IMR-90 (cell line): ENCODE measurements at regions not wholly inside any gene's neighbourhood (a gene's known extent, or its start where the extent isn't known, plus 50 kb on each side); places are given as distances from the start of the nearest gene placed in this dataset.

ENCODE experiments used
- ATAC-seq: fragments of 200-7000 bp; cut with Tn5 transposase; 2 replicates; pipeline ENCODE4 v1.9.1; 2020; ENCODE audit warnings: low read depth, mild to moderate bottlenecking, moderate library complexity
- BruUV-seq: library from RNA; stranded (reverse); fragments of 400-500 nt; replicated peaks from 2 replicates; lab custom pipeline; 2021; lab: Mats Ljungman, UMichigan
- CTCF ChIA-PET: fragments of 300-600 bp; formaldehyde crosslinking; extraction: SDS; loops from one replicate; lab custom pipeline; 2021; ENCODE audit warnings: antibody characterized with exemption; lab: Yijun Ruan, JAX
- POLR2A ChIA-PET: fragments of 300-600 bp; sonication (Branson Sonifier 250); formaldehyde crosslinking; loops from one replicate; lab custom pipeline; 2022; ENCODE audit warnings: antibody characterized with exemption; ENCODE audit not compliant: unreplicated experiment; lab: Charles Lee
- DNase-seq: peaks from one replicate; pipeline ENCODE4 v3.0.0; 2013
- H2AFZ ChIP-seq: replicated peaks from 2 replicates; pipeline ENCODE3; 2013; ENCODE audit warnings: low read length, mild to moderate bottlenecking; ENCODE audit not compliant: poor library complexity
- H2AK5ac ChIP-seq: 2 replicates; pipeline ENCODE4 v1.6.1; 2013; ENCODE audit warnings: low read depth, low read length, inconsistent platforms
- H2AK9ac ChIP-seq: replicated peaks from 2 replicates; pipeline ENCODE3; 2013; ENCODE audit warnings: mild to moderate bottlenecking, low read depth, low read length, moderate library complexity; ENCODE audit not compliant: poor library complexity
- H2BK120ac ChIP-seq: 2 replicates; pipeline ENCODE4 v1.6.1; 2013; ENCODE audit warnings: low read depth, low read length, inconsistent platforms
- H2BK15ac ChIP-seq: 3 replicates; pipeline ENCODE4 v1.6.1; 2013; ENCODE audit warnings: low read depth, low read length, inconsistent platforms
- H2BK20ac ChIP-seq: 2 replicates; pipeline ENCODE4 v1.6.1; 2013; ENCODE audit warnings: low read depth, mild to moderate bottlenecking, inconsistent platforms, low read length, moderate library complexity
- H2BK5ac ChIP-seq: 2 replicates; pipeline ENCODE4 v1.6.1; 2013; ENCODE audit warnings: mild to moderate bottlenecking, low read depth, low read length, inconsistent platforms; ENCODE audit not compliant: poor library complexity, severe bottlenecking
- H3K14ac ChIP-seq: replicated peaks from 2 replicates; pipeline ENCODE4 v1.6.1; 2013; ENCODE audit warnings: low read depth, low read length, inconsistent platforms
- H3K18ac ChIP-seq: 2 replicates; pipeline ENCODE4 v1.6.1; 2013; ENCODE audit warnings: low read depth, low read length, control low read depth
- H3K23ac ChIP-seq: 2 replicates; pipeline ENCODE4 v1.6.1; 2013; ENCODE audit warnings: low read depth, low read length, inconsistent platforms
- H3K27ac ChIP-seq: 2 replicates; pipeline ENCODE4 v1.5.1; 2013; ENCODE audit warnings: mild to moderate bottlenecking, control low read depth, low read length; ENCODE audit not compliant: insufficient read depth
- H3K27me3 ChIP-seq: 2 replicates; pipeline ENCODE4 v1.6.1; 2013; ENCODE audit warnings: low read length; ENCODE audit not compliant: control insufficient read depth, insufficient read depth
- H3K36me3 ChIP-seq: 2 replicates; pipeline ENCODE4 v1.6.1; 2013; ENCODE audit warnings: low read length, mixed read lengths; ENCODE audit not compliant: control insufficient read depth, insufficient read depth
- H3K4ac ChIP-seq: 2 replicates; pipeline ENCODE4 v1.6.1; 2013; ENCODE audit warnings: low read depth, low read length, inconsistent platforms
- H3K4me1 ChIP-seq: 2 replicates; pipeline ENCODE4 v1.6.1; 2013; ENCODE audit warnings: low read length, mixed read lengths; ENCODE audit not compliant: control insufficient read depth, insufficient read depth
- H3K4me2 ChIP-seq: 2 replicates; pipeline ENCODE4 v1.6.1; 2013; ENCODE audit warnings: low read depth, mild to moderate bottlenecking, control low read depth, low read length, moderate library complexity
- H3K4me3 ChIP-seq: 2 replicates; pipeline ENCODE4 v1.5.1; 2013; ENCODE audit warnings: low read depth, mild to moderate bottlenecking, control low read depth, low read length, moderate library complexity; ENCODE audit not compliant: insufficient read depth
- H3K56ac ChIP-seq: 2 replicates; pipeline ENCODE4 v1.6.1; 2013; ENCODE audit warnings: low read length, inconsistent platforms; ENCODE audit not compliant: insufficient read depth; ENCODE audit errors: extremely low read depth
- H3K79me1 ChIP-seq, 2 experiments: 2 replicates each; pipeline ENCODE4 v1.6.1; 2013; ENCODE audit warnings: low read length in 2 of 2, inconsistent platforms in 1 of 2, low read depth in 1 of 2
- H3K9ac ChIP-seq: 2 replicates; pipeline ENCODE4 v1.6.1; 2013; ENCODE audit warnings: low read depth, low read length, control low read depth
- H3K9me1 ChIP-seq: 2 replicates; pipeline ENCODE4 v1.6.1; 2013; ENCODE audit warnings: low read length, inconsistent platforms; ENCODE audit not compliant: insufficient read depth
- H3K9me3 ChIP-seq: 2 replicates; pipeline ENCODE4 v1.6.1; 2013; ENCODE audit warnings: low read length; ENCODE audit not compliant: control insufficient read depth, insufficient read depth
- H4K20me1 ChIP-seq: 2 replicates; pipeline ENCODE4 v1.6.1; 2013; ENCODE audit warnings: low read length, inconsistent platforms; ENCODE audit not compliant: insufficient read depth
- H4K5ac ChIP-seq: 2 replicates; pipeline ENCODE4 v1.6.1; 2013; ENCODE audit warnings: mild to moderate bottlenecking, low read depth, low read length, control low read depth
- H4K8ac ChIP-seq, 2 experiments: 2 replicates each; pipeline ENCODE4 v1.6.1; 2013; ENCODE audit warnings: low read depth in 2 of 2, low read length in 2 of 2, control low read depth in 1 of 2, inconsistent platforms in 1 of 2
- H4K91ac ChIP-seq: 2 replicates; pipeline ENCODE4 v1.6.1; 2013; ENCODE audit warnings: low read depth, low read length, inconsistent platforms; ENCODE audit not compliant: insufficient read depth
- BHLHE40 ChIP-seq: fragments of 150-350 bp; IDR thresholded peaks from 2 replicates; pipeline ENCODE4 v1.6.1; 2016; ENCODE audit warnings: mild to moderate bottlenecking, low read depth, low read length
- CEBPB ChIP-seq: IDR thresholded peaks from 2 replicates; pipeline ENCODE4 v1.6.1; 2012; ENCODE audit warnings: low read depth, low read length, improper control_type of control experiment
- CHD1 ChIP-seq: IDR thresholded peaks from 2 replicates; pipeline ENCODE4 v1.6.1; 2012; ENCODE audit warnings: low read depth, low read length, improper control_type of control experiment
- CTCF ChIP-seq: conservative IDR thresholded peaks from 2 replicates; pipeline ENCODE4 v1.5.1; 2012; ENCODE audit warnings: mild to moderate bottlenecking, low read depth, low read length, improper control_type of control experiment
- MXI1 ChIP-seq: IDR thresholded peaks from 2 replicates; pipeline ENCODE4 v1.6.1; 2012; ENCODE audit warnings: low read depth, mild to moderate bottlenecking, low read length, moderate library complexity, borderline replicate concordance
- NFE2L2 ChIP-seq: fragments of 150-350 bp; IDR thresholded peaks from 2 replicates; pipeline ENCODE4 v1.6.1; 2016; ENCODE audit warnings: low read depth, mild to moderate bottlenecking, low read length
- POLR2A ChIP-seq: IDR thresholded peaks from 2 replicates; pipeline ENCODE4 v1.6.1; 2012; ENCODE audit warnings: mild to moderate bottlenecking, low read depth, low read length
- RAD21 ChIP-seq: IDR thresholded peaks from 2 replicates; pipeline ENCODE4 v1.6.1; 2012; ENCODE audit warnings: low read length, improper control_type of control experiment
- RCOR1 ChIP-seq: IDR thresholded peaks from 2 replicates; pipeline ENCODE4 v1.6.1; 2012; ENCODE audit warnings: mild to moderate bottlenecking, low read length, improper control_type of control experiment; ENCODE audit not compliant: insufficient replicate concordance
- RFX5 ChIP-seq: IDR thresholded peaks from 2 replicates; pipeline ENCODE4 v1.8.0; 2012; ENCODE audit warnings: low read depth, mild to moderate bottlenecking, low read length, moderate library complexity
- SMC3 ChIP-seq: fragments of 150-350 bp; IDR thresholded peaks from 2 replicates; pipeline ENCODE4 v1.6.1; 2016; ENCODE audit warnings: low read depth, mild to moderate bottlenecking, antibody characterized with exemption, low read length, moderate library complexity
- USF2 ChIP-seq: fragments of 150-350 bp; IDR thresholded peaks from 2 replicates; pipeline ENCODE4 v1.6.1; 2017; ENCODE audit warnings: mild to moderate bottlenecking, antibody characterized with exemption, low read length, low read depth
- dilution Hi-C: fragments of 300-500 bp; cut with HindIII; formaldehyde crosslinking; loops from one replicate; pipeline ENCODE4 v1.14.3; 2018; ENCODE audit warnings: low sequenced_read_pairs; ENCODE audit not compliant: unreplicated experiment
- in situ Hi-C: fragments of 300-500 bp; cut with MboI; formaldehyde crosslinking; loops from 3 replicates; pipeline ENCODE4 v1.14.3; 2019; ENCODE audit warnings: low sequenced_read_pairs, inconsistent platforms, mixed read lengths
- intact Hi-C: fragments of 100-400 bp; cut with micrococcal nuclease; formaldehyde crosslinking; loops from 2 replicates; pipeline ENCODE4 v1.10.0; 2022

GRCh38 chrX:23134136-23134535 is 134.4 kb downstream of the DDX53 start:
- H2BK5ac ChIP-seq: no peak overlapping the region
- H3K4ac ChIP-seq: no peak overlapping the region
- H4K5ac ChIP-seq: no peak overlapping the region
- no TSS peak for BruUV-seq
- H3K79me1 ChIP-seq: no peaks in the 10 kb centered on the region
- H3K27me3 ChIP-seq: no peaks in the 10 kb centered on the region
- ChIA-PET POLR2A (no interaction called here), CTCF (no interaction called here)
- H4K8ac ChIP-seq: no peak overlapping the region
- dilution Hi-C loops: no loop called here
- H3K56ac ChIP-seq: no peak overlapping the region
- no peaks in the 10 kb centered on the region for H3K9me3 ChIP-seq
- H3K9me1 ChIP-seq: no peaks in the 10 kb centered on the region
- H3K14ac ChIP-seq: no peak overlapping the region
- H2BK120ac ChIP-seq: no peak overlapping the region
- no peak overlapping the region for H3K9ac ChIP-seq
- TF ChIP-seq USF2 (no peak), RAD21 (no peak), SMC3 (no peak), POLR2A (no peak), CHD1 (no peak), RFX5 (no peak), RCOR1 (no peak), MXI1 (no peak), CTCF (no peak), NFE2L2 (no peak), BHLHE40 (no peak), CEBPB (no peak)
- H2BK15ac ChIP-seq: no peak overlapping the region
- H2AK5ac ChIP-seq: no peak overlapping the region
- H2BK20ac ChIP-seq: no peak overlapping the region
- no peak overlapping the region for H3K23ac ChIP-seq
- in situ Hi-C loops: no loop called here
- no peak overlapping the region for H3K27ac ChIP-seq
- ATAC-seq: no peak
- no peak overlapping the region for H3K4me2 ChIP-seq
- no peak overlapping the region for H3K18ac ChIP-seq
- no peak overlapping the region for H4K91ac ChIP-seq
- H3K4me3 ChIP-seq: no peak overlapping the region
- no peak for DNase-seq
- H3K36me3 ChIP-seq: no peaks in the 10 kb centered on the region
- intact Hi-C loops: no loop called here
- no peak overlapping the region for H2AFZ ChIP-seq
- no peak overlapping the region for H2AK9ac ChIP-seq
- no peaks in the 10 kb centered on the region for H3K4me1 ChIP-seq
- no peaks in the 10 kb centered on the region for H4K20me1 ChIP-seq
